Small intestine (tissue), 7 donors: ENCODE measurements at regions not wholly inside any gene's neighbourhood (a gene's known extent, or its start where the extent isn't known, plus 50 kb on each side); places are given as distances from the start of the nearest gene placed in this dataset.
"Not testable (repeated sequence)": the region's sequence is repeated elsewhere in the genome, so short reads cannot be mapped to it uniquely, and the experiment has no call there.

Source experiments
- DNase-seq, 2 donors: peaks; one replicate each; pipeline versions ENCODE4 v3.0.0 to v3.0.0-alpha.2; 2013
- FAIRE-seq: peaks from 2 replicates; lab custom pipeline; 2012; peaks lifted over from hg19 to GRCh38; lab: Jason Lieb, UNC
- H3K27ac ChIP-seq, 3 donors: one replicate each; pipeline ENCODE4 v1.5.1; 2013; ENCODE audit warnings: low read length in 2 of 3, mild to moderate bottlenecking in 2 of 3, control low read depth in 1 of 3, inconsistent platforms in 1 of 3, low read depth in 1 of 3, moderate library complexity in 1 of 3
- H3K27me3 ChIP-seq, 3 donors: one replicate each; pipeline ENCODE4 v1.6.1; 2013; ENCODE audit warnings: low read length in 3 of 3, inconsistent platforms in 1 of 3; ENCODE audit not compliant: control insufficient read depth in 3 of 3, insufficient read depth in 3 of 3
- H3K36me3 ChIP-seq, 3 donors: one replicate each; pipeline ENCODE4 v1.6.1; 2013; ENCODE audit warnings: low read length in 3 of 3, inconsistent platforms in 1 of 3, low read depth in 1 of 3, mild to moderate bottlenecking in 1 of 3, moderate library complexity in 1 of 3; ENCODE audit not compliant: control insufficient read depth in 3 of 3, insufficient read depth in 2 of 3
- H3K4me1 ChIP-seq, 3 donors: one replicate each; pipeline ENCODE4 v1.6.1; 2013; ENCODE audit warnings: low read length in 2 of 3, inconsistent platforms in 1 of 3, low read depth in 1 of 3, mild to moderate bottlenecking in 1 of 3, moderate library complexity in 1 of 3; ENCODE audit not compliant: control insufficient read depth in 3 of 3, insufficient read depth in 2 of 3
- H3K4me3 ChIP-seq, 3 donors: one replicate each; pipeline ENCODE4 v1.5.1; 2013; ENCODE audit warnings: low read length in 3 of 3, control low read depth in 1 of 3, inconsistent platforms in 1 of 3, low read depth in 1 of 3, mild to moderate bottlenecking in 1 of 3, moderate library complexity in 1 of 3
- H3K9me3 ChIP-seq, 2 donors: one replicate each; pipeline ENCODE4 v1.6.1; 2013; ENCODE audit warnings: low read depth in 1 of 2, low read length in 1 of 2; ENCODE audit not compliant: control insufficient read depth in 2 of 2, insufficient read depth in 1 of 2
- WGBS, 3 donors: extraction: QIAGEN DNeasy Blood & Tissue Kit; methylation state at CpG; one replicate each; pipeline ENCODE4 v1.1.7; 2013; 5-methylcytosine and 5-hydroxymethylcytosine counted together
- donor health status: healthy with polysubstance abuse.
- donor health status: control.
- donor health status: control.
- donor health status: Bipolar disorder and iron deficiency.
- donor health status: healthy.

DNA sequence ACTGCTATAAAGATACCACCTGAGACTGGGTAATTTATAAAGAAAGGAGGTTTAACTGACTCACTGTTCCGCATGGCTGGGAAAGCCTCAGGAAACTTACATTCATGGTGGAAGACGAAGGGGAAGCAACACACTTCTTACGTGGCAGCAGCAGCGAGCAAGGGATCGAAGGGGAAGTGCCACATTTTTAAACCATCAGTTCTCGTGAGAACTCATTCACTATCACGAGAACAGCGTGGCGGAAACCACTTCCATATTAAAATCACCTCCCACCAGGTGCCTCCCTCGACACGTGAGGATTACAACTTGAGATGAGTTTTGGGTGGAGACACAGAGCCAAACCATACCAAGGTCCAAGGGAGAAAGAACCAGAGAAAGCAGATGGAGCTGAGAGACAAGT, 454.3 kb upstream of the CDH11 start:
- 87 to 91% (median 91%) methylated on average over 11 of the region's 11 CpGs for WGBS, 3 donors
- no peaks in the 10 kb centered on the region for H3K27me3 ChIP-seq
- DNase-seq (no peak), FAIRE-seq (no peak)
- H3K4me1 ChIP-seq: no peaks in the 10 kb centered on the region
- H3K9me3 ChIP-seq: no peaks in the 10 kb centered on the region
- no peak overlapping the region for H3K4me3 ChIP-seq
- no peaks in the 10 kb centered on the region for H3K36me3 ChIP-seq
- no peak overlapping the region for H3K27ac ChIP-seq

- 61 to 82% (median 76%) methylated on average over 13 of the region's 13 CpGs for WGBS, 3 donors
- no peak for FAIRE-seq
- Histone ChIP-seq H3K4me1 (no peaks in the 10 kb centered on the region), H3K27ac (no peak overlapping the region), H3K9me3 (no peaks in the 10 kb centered on the region), H3K27me3 (no peaks in the 10 kb centered on the region), H3K36me3 (no peaks in the 10 kb centered on the region), H3K4me3 (no peak overlapping the region)
- no peak for DNase-seq
Observed at GRCh38 chr16:65574326-65574966, 452.6 kb upstream of the CDH11 start.

GRCh38 chr16:65572156-65572555, 450.3 kb upstream of the CDH11 start:
- 83 to 94% (median 83%) methylated on average over 1 of the region's 1 CpG for WGBS, 3 donors
- H3K36me3 ChIP-seq: no peaks in the 10 kb centered on the region
- H3K4me1 ChIP-seq: no peaks in the 10 kb centered on the region
- H3K9me3 ChIP-seq: no peaks in the 10 kb centered on the region
- DNase-seq: no peak
- no peaks in the 10 kb centered on the region for H3K27me3 ChIP-seq
- no peak overlapping the region for H3K4me3 ChIP-seq
- no peak for FAIRE-seq
- H3K27ac ChIP-seq: no peak overlapping the region

DNA sequence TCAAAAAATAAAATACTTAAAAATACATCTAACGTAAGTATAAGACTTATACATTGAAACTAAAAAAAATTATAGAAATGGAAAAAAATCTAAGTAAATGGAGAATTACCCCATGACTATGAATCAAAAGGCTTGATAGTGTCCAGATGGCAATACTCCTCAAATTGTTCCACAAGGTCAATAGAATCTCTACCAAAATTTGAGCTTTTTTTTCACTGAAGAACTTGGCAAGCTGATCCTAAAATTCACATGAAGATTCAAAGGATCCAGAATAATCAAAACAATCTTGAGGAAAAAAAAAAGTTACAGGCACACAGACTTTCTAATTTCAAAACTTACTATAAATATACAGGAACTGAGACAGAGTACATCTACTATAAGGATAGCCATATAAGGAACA, 448.4 kb upstream of the CDH11 start:
- FAIRE-seq (no peak), DNase-seq (no peak)
- Histone ChIP-seq H3K4me1 (no peaks in the 10 kb centered on the region), H3K36me3 (no peaks in the 10 kb centered on the region), H3K4me3 (no peak overlapping the region), H3K27me3 (no peaks in the 10 kb centered on the region), H3K27ac (no peak overlapping the region), H3K9me3 (no peaks in the 10 kb centered on the region)
- WGBS, 3 donors: 80 to 94% (median 89%) methylated on average over 1 of the region's 1 CpG

GRCh38 chr16:65559846-65560245, 438.0 kb upstream of the CDH11 start:
- no peaks in the 10 kb centered on the region for H3K4me1 ChIP-seq
- H3K27ac ChIP-seq: no peak overlapping the region
- FAIRE-seq (no peak), DNase-seq (no peak)
- no peaks in the 10 kb centered on the region for H3K27me3 ChIP-seq
- no peaks in the 10 kb centered on the region for H3K9me3 ChIP-seq
- no peak overlapping the region for H3K4me3 ChIP-seq
- no peaks in the 10 kb centered on the region for H3K36me3 ChIP-seq
- WGBS, 3 donors: 78 to 81% (median 80%) methylated on average over 3 of the region's 3 CpGs

- DNase-seq, H3K4me1 ChIP-seq, H3K9me3 ChIP-seq, H3K4me3 ChIP-seq, FAIRE-seq, H3K27ac ChIP-seq, H3K27me3 ChIP-seq, H3K36me3 ChIP-seq: not testable (repeated sequence)
- WGBS, 3 donors: 29 to 48% (median 43%) methylated on average over 1 of the region's 1 CpG
Observed at GRCh38 chr16:65549689-65550088, 427.8 kb upstream of the CDH11 start.

DNA sequence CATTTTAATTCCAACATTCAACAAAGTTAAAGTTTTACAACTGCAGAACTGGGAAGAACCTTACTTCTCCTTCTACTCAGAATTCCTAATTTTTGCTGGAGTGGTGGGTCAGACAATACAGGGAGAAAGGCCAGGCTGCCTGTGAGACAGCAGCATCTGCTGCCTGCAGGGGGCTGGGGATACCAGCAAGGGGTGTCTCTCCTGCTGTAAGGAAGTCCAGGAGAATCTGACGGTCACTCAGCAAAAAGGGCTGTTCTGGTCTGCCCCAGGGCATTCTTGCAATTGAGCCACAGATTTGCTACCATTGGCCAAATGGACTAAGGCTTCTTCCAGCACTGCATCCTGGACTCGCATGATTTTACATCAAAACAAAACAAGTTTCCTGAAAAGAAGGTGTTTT, 426.6 kb upstream of the CDH11 start:
- DNase-seq (no peak), FAIRE-seq (no peak)
- H3K27me3 ChIP-seq: no peaks in the 10 kb centered on the region
- WGBS, 3 donors: 80 to 88% (median 84%) methylated on average over 2 of the region's 2 CpGs
- H3K9me3 ChIP-seq: no peaks in the 10 kb centered on the region
- H3K4me3 ChIP-seq: no peak overlapping the region
- no peak overlapping the region for H3K27ac ChIP-seq
- no peaks in the 10 kb centered on the region for H3K36me3 ChIP-seq
- H3K4me1 ChIP-seq: no peaks in the 10 kb centered on the region

- 36 to 37% (median 37%) methylated on average over 7 of the region's 7 CpGs for WGBS, 3 donors
- DNase-seq (no peak), FAIRE-seq (no peak)
- Histone ChIP-seq H3K36me3 (no peaks in the 10 kb centered on the region), H3K4me1 (no peaks in the 10 kb centered on the region), H3K4me3 (no peak overlapping the region), H3K27me3 (no peaks in the 10 kb centered on the region), H3K27ac (no peak overlapping the region), H3K9me3 (no peaks in the 10 kb centered on the region)
Observed at GRCh38 chr16:65547772-65548446, 426.0 kb upstream of the CDH11 start.
